ENCODE measurements at regions not wholly inside any gene's neighbourhood (a gene's known extent, or its start where the extent isn't known, plus 50 kb on each side); places are given as distances from the start of the nearest gene placed in this dataset.

DNA sequence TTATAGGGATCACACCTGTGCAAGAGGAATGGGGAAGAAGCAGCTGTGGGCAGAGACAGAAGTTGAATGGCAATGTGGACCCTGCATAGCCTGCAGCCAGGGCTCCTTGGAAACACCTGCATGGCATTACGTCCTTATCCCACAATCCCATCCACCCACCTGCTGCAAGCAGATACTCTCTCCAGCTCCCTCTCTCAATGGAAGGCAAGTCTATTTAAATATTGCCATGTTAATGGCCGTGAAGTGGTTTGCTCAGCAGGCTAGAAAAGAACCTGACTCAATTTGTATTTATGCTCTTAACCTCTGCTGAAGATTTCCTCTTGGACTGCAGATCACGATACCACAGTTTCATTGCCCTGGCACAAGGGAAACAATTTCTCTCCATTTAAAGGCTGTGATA, 417.0 kb downstream of the TYW1 start:
- TF ChIP-seq, protein P1, sequence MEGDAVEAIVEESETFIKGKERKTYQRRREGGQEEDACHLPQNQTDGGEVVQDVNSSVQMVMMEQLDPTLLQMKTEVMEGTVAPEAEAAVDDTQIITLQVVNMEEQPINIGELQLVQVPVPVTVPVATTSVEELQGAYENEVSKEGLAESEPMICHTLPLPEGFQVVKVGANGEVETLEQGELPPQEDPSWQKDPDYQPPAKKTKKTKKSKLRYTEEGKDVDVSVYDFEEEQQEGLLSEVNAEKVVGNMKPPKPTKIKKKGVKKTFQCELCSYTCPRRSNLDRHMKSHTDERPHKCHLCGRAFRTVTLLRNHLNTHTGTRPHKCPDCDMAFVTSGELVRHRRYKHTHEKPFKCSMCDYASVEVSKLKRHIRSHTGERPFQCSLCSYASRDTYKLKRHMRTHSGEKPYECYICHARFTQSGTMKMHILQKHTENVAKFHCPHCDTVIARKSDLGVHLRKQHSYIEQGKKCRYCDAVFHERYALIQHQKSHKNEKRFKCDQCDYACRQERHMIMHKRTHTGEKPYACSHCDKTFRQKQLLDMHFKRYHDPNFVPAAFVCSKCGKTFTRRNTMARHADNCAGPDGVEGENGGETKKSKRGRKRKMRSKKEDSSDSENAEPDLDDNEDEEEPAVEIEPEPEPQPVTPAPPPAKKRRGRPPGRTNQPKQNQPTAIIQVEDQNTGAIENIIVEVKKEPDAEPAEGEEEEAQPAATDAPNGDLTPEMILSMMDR (IDR thresholded peaks at IDR 0.05; ENCODE audit: low read depth, low read length): no peak
- no peak for TF ChIP-seq EZH2phosphoT487 (IDR thresholded peaks at IDR 0.05; ENCODE audit: low read depth)

All from OCI-LY3 (cell line).